Brain pericyte (primary cell): ENCODE measurements at regions not wholly inside any gene's neighbourhood (a gene's known extent, or its start where the extent isn't known, plus 50 kb on each side); places are given as distances from the start of the nearest gene placed in this dataset.

ENCODE experiments used
- DNase-seq: peaks from one replicate; pipeline ENCODE4 v3.0.0-alpha.2; 2012; ENCODE audit warnings: low read depth, low spot score

DNA sequence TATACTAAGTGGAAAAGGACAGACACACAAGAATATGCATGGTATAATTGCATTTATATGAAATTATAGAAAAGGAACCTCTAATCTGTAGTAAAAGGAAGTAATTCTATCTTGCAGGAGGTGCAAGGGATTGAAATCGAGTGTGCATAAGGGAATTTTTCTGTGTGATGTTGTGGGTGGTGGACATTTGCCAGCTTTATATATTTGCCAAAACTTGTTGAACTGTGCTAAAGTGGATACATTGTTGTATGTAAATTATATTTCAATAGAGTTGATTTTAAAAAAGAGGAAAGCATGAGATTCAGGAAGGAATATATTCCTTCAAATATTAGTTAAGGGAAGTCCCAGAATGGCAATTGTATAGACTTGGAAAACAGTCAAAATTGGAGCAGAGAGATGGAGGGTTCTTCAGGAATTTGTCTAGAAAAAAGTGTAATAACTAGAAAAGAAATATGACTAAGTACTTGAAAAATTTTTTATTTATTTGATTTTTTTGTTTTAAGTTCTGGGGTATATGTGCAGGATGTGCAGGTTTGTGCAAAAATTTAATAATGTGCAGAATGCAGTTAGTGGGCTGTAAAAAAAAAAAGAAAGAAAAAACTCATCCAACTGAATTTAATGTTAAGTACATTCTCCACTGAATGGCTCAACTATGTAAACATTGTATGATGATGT lies 96.1 kb downstream of the ARL4A start:
- no peak for DNase-seq

DNA sequence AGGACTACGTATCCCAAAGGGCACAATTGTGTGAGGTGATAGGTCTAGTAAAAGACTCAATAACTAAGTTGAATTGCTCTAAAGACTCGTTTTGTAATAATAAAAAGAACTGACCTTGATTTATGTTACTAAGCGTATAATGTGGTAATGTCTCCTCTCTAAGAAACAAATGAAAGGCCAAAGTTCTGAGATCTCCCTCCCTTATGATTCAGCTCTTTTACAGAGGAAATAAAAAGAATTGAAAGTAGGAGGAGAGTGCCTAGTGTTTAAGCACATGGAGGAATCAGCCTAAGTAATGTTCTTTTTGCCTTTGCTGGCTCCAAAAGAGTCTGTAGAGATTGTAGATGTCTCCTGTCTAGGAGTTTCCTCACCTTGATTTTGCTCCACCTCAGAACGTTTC lies 98.0 kb downstream of the ARL4A start:
- DNase-seq = no peak

DNA sequence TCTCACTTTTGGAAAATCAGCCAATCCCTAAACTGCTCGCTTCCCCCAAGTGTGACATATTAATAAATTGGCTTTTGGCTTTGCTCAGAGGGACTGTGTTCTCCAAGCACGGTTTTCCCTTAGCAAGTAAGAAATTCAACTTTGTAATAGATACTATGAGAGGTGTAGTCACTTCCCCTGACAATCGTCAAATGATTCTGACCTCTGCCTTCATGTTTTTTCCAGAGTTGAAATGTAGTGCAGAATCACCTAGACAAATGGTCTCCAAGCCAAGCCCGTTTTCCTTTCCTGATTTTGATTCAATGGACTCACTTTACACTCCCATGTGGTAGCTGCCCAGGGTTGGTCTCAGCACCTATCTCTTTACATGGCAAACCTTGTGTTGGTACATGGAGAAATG lies 99.1 kb downstream of the ARL4A start:
- no peak for DNase-seq

DNA sequence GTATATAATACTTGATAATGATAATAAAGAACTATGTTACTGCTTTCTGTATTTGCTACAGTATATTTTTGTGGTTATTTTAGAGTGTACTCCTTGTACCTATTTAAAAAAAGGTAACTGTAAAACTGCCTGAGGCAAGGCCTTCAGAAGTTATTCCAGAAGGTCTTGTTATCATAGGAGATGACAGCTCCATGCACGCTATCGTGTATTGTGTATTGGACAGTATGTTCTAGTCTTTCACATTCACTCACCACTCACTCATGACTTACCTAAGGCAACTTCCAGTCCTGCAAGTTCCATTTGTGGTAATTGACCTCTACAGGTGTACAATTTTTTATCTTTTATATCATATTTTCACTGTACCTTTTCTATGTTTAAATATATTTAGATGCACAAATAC lies 100.7 kb downstream of the ARL4A start:
- no peak for DNase-seq

DNA sequence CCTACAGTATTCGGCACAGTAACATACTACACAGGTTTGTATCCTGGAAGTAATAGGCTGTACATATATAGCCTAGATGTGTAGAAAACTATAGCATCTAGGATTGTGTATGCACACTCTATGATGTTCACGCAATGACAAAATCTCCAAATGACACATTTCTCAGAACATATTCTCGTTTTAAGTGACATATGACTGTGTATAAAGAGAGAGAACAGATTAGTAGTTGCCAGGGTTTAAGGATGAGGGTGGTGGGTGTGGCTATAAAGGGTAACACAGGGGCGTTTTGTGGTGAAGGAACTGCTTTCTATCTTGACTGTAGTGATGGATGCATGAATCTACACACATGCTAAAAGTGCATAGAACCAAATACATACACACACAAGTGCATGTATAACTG lies 101.2 kb downstream of the ARL4A start:
- DNase-seq = no peak

DNA sequence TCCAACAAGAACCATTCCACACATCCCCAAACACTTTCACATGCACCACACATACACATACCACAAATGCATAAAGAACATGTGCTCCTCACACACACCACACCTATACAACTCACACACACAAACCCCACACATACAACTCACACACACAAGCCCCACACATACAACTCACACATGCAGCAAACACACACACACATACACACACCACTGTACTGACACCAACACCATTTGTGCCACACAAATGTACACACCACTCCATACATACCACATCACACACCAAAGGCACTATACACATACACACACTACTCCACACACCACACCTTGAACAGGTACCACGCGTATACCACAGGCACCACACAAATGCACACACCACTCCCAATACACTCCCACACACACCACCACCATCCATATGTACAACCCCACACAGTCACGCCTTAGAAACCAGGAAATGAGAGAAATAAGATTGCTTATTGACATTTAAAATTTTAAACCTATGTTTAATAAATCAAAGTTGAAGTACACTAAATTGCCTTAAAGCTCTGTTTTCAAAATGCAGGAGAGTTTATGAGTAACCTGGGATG lies 107.4 kb downstream of the ARL4A start:
- DNase-seq = no peak

DNA sequence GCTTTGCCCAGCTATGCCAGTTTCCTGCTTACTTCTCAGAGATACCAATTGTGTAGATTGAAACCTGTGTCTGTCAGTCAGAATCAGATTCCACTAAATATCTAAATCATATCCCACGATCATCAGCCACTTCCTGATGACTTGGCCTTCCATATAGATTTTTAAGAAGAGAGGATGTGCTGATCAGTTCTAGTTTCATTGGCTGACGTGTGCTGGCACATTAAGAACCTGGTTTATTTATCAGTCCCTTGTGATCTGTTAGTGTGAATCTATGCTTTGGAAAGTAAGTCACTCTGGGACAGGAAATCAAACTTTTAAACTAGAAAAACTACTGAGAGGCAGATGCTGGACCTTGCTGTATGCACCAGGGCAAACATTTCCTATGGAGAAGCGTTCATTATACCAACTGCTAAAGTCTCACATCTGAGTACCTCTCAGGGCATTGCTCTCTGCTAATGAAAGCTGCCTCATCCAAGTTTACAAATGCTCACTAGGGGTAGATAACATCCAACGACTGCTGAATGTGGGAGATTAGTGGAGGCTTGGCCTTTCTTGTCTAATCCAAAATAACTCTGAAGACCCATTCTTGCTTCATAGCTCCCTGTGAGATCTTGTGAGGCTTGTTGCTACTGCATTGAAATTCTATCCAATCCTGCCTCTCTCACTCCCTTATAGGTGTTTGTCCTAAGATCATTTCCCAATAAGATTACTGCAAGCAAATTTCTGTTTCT lies 109.1 kb downstream of the ARL4A start:
- no peak for DNase-seq

DNA sequence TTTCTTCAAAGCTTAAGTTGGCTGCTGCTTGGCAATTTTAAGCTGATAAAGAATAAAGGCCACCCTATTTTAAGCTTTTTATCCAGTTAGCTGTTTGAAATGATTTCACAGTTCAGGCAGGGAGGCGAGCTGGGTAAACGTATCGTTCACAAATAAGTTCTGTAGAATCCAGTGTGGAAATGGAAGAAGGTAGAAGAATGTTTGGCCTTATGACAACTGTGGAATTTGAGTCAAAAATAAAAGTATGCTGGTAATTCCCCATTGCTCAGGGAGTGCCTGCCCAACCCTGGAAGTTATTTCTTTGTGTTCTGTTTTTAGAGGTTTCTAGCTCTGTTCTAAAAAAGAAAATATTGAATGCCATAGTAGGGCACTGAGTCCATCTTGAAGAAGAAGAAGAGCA lies 113.1 kb downstream of the ARL4A start:
- no peak for DNase-seq

DNA sequence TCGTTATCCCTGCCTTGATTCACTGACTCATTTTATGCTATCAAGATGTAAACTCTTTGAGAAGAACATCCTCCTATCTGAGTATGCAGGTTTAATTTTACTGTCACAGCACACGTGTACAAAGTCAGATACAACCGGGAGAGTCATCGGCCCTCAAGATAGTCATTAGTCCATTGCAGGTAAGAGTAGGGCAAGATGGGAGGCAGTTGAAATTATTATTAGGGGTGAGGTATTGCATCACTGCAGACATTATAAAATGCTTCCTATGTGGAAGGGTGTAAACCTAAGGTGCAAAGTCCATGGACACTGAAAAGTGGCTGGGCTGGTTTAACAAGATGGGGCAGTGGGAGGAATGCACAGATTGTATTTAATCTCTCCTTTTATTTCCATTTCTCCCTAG lies 113.7 kb downstream of the ARL4A start:
- DNase-seq = no peak

DNA sequence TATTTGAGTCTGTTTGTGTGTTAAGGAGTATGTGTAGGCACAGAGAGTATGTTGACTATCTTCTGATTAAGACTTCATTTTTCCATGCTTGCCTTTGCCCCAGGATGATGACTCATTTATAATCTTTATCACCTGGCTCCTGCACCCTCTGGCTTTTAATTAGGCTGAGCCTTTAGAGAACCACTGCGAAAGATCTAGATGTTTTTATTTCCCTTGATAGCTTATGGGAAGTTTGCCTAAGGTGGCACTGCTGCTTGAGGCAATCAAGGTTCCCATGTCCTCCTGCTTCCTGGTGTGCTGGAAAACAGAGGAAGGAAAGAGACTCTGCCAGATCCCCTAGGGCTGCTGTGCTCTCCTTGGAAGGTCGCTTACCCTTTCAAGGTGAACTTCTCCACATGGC lies 114.6 kb downstream of the ARL4A start:
- no peak for DNase-seq

DNA sequence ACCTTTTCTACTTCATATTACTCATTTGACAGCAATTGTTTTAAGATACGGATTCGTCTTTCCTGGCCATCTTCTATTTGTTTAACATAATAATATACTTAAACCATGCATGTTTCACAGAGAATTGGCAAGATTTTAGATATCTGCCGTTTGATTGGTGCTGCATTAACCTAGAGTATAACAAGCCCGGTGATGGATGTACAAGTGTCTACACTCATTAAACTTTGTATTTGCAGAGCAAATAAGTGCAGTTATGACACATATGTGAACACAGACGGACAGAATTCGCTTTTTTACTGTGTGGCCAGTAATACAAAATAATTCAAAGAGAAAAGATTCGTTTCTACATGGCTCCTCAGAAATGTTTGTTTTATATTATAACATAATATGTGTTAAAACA lies 116.1 kb downstream of the ARL4A start:
- DNase-seq = no peak

DNA sequence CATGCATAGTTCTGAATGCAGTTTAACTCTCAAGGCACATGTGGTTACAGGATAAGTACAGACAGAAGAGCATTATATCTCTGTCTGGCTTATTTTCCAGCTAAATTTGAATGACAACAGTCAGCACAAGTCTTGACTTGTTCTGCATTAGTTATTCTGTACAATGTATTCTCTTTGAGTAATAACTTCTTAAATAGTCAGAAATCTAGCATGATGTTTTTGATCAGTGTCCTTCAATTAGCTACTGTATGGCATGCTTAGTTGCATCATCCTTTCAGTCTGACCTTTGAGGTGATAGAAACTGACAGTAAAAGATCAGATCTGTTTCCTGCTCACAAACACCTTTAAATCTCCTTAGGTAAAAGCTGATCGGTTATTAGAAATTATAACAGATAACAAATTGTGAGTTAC lies 118.1 kb downstream of the ARL4A start:
- no peak for DNase-seq

DNA sequence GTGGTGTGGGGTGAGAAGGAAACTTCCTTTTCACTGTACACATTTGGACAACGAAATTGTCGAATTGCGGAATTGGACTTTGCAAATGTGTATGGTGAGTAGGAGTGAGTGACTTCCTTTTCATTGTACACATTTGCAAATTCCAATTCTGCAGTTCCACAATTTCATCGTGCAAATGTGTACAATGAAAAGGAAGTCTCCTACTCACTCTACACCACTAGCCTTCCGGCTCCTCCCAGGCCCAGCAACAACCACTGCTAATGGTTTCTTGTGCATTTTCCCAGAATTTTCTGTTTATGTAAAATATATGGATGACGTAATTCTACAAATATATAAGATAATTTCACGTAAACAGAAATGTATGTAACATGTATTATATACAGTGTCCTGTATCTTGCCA lies 118.5 kb downstream of the ARL4A start:
- DNase-seq = no peak

DNA sequence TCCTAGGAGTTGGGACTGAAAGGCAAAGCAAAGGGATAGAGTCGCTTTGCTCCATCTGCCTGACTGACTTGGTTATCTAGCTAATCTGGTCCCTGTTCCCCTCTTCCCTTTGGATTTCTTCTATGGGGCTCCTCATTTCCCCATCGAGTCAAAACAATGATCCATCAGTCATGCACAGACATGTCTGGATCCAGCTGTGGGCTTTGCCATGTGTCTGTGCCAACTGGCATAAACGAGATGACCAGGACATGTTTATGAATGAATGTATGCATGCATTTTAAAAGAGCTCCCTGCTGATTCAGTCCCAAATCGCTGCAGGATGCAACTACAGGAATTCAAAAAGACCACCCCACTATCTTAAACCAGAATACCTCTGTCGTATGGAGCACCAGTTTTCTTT lies 122.0 kb downstream of the ARL4A start:
- DNase-seq = no peak

DNA sequence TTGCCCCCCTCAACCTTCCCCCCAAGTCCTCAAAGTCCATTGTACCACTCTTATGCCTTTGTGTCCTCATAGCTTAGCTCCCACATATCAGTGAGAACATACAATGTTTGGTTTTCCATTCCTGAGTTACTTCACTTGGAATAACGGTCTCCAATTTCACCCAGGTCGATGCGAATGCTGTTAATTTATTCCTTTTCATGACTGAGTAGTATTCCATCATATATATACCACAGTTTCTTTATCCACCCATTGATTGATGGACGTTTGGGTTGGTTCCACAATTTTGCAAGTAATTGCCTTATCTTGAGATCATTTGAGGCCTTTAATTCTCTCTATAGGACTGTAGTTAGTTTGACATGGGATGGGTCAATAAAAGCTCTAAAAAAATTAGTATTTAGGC lies 124.7 kb downstream of the ARL4A start:
- no peak for DNase-seq

DNA sequence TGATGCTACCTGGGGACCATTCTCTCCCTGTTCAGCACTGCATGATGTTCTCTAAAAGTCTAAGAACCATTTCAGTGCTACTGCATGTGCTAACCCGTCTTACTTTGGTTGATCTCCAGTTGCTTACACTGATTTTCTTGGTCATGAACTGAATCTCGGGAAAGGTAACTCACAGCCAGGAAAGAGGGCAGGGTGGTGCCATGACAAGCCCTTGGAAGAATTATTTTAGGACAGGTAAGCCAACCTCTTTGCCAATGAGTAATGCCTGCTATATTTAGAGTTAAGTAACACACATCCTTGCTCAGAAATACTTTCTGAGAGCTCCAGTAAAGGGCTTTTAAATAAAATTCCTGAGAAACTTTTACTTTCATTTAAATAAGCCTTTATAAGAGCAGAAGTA lies 126.7 kb downstream of the ARL4A start:
- DNase-seq = no peak

DNA sequence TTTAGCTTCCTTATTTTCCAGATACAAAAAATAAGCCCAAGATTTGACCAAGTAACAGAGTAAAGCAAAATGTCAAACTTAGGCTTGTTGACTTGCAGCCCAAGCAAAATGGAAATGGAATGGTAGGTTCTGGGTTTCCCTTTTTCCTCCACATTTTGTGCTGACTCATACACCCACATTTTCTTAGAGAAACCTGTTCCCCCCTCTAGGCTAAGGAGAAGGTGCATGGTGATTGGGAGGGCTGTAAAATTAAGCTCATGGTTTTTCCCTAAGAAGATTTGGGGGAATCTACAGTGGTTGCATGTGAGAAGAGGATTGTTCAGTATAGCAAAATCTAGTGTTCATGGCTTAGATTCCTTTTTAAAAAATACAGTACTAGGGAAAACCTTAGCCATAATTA lies 127.4 kb downstream of the ARL4A start:
- no peak for DNase-seq

DNA sequence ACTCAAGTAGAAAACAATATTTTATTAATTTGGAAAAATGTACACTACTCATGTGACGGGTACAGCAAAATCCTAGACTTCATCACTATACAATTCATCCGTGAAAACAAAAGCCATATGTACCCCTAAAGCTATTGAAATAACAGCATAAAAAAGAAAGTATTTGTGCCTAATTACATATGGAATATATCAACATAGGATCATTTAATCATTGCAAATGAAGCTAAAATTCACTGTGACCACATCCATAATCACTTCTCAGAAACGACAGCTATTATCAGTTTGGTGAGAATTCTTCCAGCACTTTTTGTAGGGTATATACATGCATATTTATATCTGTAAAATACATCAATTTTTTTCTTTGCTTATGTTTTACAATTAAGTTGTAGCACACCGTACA lies 128.0 kb downstream of the ARL4A start:
- DNase-seq = no peak

DNA sequence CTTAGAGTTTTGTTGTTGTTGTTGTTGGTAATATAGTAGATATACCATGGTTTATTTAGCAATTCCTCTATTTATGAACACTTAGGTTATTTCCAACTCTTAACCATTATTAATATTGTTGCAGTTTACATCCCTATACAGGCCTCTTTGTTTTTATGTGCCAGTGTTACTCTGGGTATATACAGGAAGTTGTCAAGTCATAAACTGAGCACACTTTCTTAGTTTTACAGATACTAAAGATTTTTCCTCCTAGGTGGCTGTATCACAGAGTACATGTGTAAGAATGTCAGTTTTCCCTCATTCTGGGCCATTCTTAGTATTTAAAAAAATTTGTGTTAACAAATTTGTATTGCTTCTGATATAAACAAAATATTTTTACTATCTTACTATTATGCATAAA lies 128.4 kb downstream of the ARL4A start:
- DNase-seq = no peak

DNA sequence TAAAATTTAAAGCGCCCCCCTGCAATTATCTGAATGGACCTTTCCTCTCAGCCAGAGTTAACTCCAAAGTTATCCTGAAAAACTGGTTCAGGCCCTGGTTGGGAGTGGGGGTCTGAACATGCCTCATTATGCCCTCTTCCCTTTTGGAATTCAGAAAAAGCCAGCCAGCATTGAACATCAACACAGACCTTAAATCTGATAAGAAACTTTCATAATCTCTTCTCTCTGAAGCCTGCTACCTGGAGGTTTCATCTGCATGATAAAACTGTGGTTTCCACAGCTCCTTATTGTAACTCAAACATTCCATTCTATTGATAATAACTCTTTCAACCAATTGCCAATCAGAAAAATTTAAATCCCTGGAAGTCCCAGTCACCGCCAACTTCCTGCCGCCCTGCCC lies 133.3 kb downstream of the ARL4A start:
- DNase-seq = no peak

DNA sequence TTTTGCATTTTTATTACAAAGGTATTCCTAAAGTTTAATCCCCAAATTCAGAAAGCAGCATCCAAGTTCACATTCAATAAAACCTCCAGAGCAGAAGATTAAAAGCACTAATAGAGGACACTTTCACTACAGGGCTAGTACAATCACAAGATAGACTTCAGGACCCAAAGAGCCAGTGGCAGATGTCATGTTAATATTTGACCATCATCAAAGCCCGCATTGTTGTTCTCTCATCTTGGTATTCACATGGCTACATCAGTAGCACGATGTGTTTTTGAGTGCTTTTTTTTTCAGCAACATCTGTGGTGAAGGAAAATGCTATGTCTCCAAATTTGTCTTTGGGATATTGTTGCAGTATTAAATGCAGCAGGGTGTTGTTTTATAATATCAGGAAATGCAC lies 134.3 kb downstream of the ARL4A start:
- no peak for DNase-seq

DNA sequence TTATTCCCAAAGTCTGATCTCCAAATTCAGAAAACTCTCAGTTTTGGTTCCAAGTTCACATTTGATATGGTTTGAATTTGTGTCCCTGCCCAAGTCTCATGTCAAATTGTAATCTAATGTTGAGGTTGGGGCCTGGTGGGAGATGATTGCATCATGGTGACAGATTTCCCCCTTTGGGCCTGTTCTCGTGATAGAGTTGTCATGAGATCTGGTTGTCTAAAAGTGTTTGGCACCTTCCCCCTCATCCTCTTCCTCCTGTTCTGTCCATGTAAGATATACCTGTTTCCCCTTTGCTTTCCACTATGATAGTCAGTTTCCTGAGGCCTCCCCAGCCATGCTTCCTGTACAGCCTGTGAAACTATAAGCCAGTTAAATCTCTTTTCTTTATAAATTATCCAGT lies 138.6 kb downstream of the ARL4A start:
- DNase-seq = no peak

DNA sequence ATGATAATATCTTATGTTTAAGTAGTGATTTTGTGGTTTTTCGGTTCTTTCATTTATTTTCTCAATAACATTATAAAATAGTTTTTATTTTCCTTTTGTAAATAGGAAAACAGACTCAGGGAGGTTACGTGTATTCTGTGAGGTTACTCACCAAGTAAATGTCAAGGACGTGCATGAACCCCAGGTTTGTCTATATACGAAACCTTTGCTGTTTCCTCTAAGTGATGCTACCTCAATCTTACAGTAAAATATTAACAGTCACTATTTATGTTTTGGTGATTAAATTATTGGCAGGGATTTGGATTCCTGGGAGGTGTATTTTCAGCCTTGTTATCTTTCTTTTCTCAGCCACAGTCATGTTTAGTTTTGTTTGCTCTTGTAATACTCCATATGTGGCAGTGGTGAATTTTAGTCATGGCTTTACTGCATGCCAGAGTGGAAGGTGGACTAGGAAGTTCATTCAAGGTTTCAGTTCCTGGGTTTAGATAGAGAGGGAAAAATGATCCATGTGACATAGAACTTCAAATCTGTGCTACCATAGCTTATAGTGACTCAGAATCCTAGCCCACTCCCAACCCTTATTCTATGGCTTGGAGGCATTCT lies 139.9 kb downstream of the ARL4A start:
- DNase-seq = no peak
